Liver (tissue), 8 donors: ENCODE measurements at regions not wholly inside any gene's neighbourhood (a gene's known extent, or its start where the extent isn't known, plus 50 kb on each side); places are given as distances from the start of the nearest gene placed in this dataset.

Experiments used
- DNase-seq: peaks from one replicate; pipeline ENCODE4 v3.0.0-alpha.2; 2017; ENCODE audit warnings: low spot score
- H3K27ac ChIP-seq, 2 donors: one replicate each; pipeline ENCODE4 v1.7.0; 2013; ENCODE audit warnings: inconsistent platforms in 2 of 2, low read length in 2 of 2, control low read depth in 1 of 2, low read depth in 1 of 2, mild to moderate bottlenecking in 1 of 2
- H3K27me3 ChIP-seq, 4 donors: one replicate each; pipeline versions ENCODE4 v1.6.1 to v1.7.0; 2013; ENCODE audit warnings: low read length in 3 of 4, inconsistent platforms in 1 of 4, mild to moderate bottlenecking in 1 of 4, moderate library complexity in 1 of 4; ENCODE audit not compliant: control insufficient read depth in 4 of 4, insufficient read depth in 4 of 4
- H3K36me3 ChIP-seq, 4 donors: one replicate each; pipeline versions ENCODE4 v1.6.1 to v1.7.0; 2013; ENCODE audit warnings: low read length in 3 of 4, mild to moderate bottlenecking in 3 of 4, low read depth in 1 of 4, moderate library complexity in 1 of 4; ENCODE audit not compliant: control insufficient read depth in 4 of 4, insufficient read depth in 3 of 4
- H3K4me1 ChIP-seq, 4 donors: one replicate each; pipeline versions ENCODE4 v1.6.1 to v1.7.0; 2013; ENCODE audit warnings: low read length in 3 of 4, mild to moderate bottlenecking in 3 of 4, moderate library complexity in 1 of 4; ENCODE audit not compliant: control insufficient read depth in 4 of 4, insufficient read depth in 4 of 4
- H3K4me3 ChIP-seq, 3 donors: one replicate each; pipeline versions ENCODE4 v1.6.1 to v1.7.0; 2013; ENCODE audit warnings: low read length in 3 of 3, control low read depth in 1 of 3, low read depth in 1 of 3, mild to moderate bottlenecking in 1 of 3
- H3K9ac ChIP-seq, 2 donors: one replicate each; pipeline ENCODE4 v1.7.0; 2013; ENCODE audit warnings: low read length in 2 of 2, mild to moderate bottlenecking in 2 of 2, moderate library complexity in 2 of 2, control low read depth in 1 of 2, low read depth in 1 of 2
- H3K9me3 ChIP-seq, 4 donors: one replicate each; pipeline versions ENCODE4 v1.6.1 to v1.7.0; 2013; ENCODE audit warnings: low read length in 3 of 4; ENCODE audit not compliant: control insufficient read depth in 4 of 4
- EGR1 ChIP-seq, 2 donors: IDR thresholded peaks; 2 replicates each; pipeline ENCODE4 v1.6.1; 2016 to 2018; ENCODE audit warnings: antibody characterized with exemption in 2 of 2, low read depth in 2 of 2
- FOXA1 ChIP-seq: IDR thresholded peaks from 2 replicates; pipeline ENCODE4 v1.6.1; 2016; ENCODE audit warnings: antibody characterized with exemption
- FOXA2 ChIP-seq: IDR thresholded peaks from 2 replicates; pipeline ENCODE4 v1.6.1; 2016; ENCODE audit warnings: antibody characterized with exemption
- GABPA ChIP-seq, 2 donors: IDR thresholded peaks in 1 of 2; conservative IDR thresholded peaks in 1 of 2; 2 replicates each; pipeline ENCODE4 v1.6.1; 2016; ENCODE audit warnings: antibody characterized with exemption in 2 of 2, mild to moderate bottlenecking in 1 of 2, moderate library complexity in 1 of 2
- HNF4A ChIP-seq, 2 donors: conservative IDR thresholded peaks; 2 replicates each; pipeline ENCODE4 v1.6.1; 2016; ENCODE audit warnings: antibody characterized with exemption in 2 of 2, mild to moderate bottlenecking in 2 of 2
- HNF4G ChIP-seq: IDR thresholded peaks from 2 replicates; pipeline ENCODE4 v1.6.1; 2016; ENCODE audit warnings: antibody characterized with exemption
- JUND ChIP-seq, 2 donors: IDR thresholded peaks; 2 replicates each; pipeline ENCODE4 v1.6.1; 2016; ENCODE audit warnings: antibody characterized with exemption in 2 of 2
- NR2F2 ChIP-seq: IDR thresholded peaks from 2 replicates; pipeline ENCODE4 v1.6.1; 2016; ENCODE audit warnings: antibody characterized with exemption
- RAD21 ChIP-seq, 2 donors: IDR thresholded peaks; 2 replicates each; pipeline ENCODE4 v1.6.1; 2016; ENCODE audit warnings: antibody characterized with exemption in 2 of 2, mild to moderate bottlenecking in 2 of 2
- RXRA ChIP-seq, 2 donors: IDR thresholded peaks; 2 replicates each; pipeline ENCODE4 v1.6.1; 2017 to 2018; ENCODE audit warnings: antibody characterized with exemption in 2 of 2, mild to moderate bottlenecking in 1 of 2
- SP1 ChIP-seq: IDR thresholded peaks from 2 replicates; pipeline ENCODE4 v1.6.1; 2018; ENCODE audit warnings: antibody characterized with exemption, mild to moderate bottlenecking
- TAF1 ChIP-seq: conservative IDR thresholded peaks from 2 replicates; pipeline ENCODE4 v1.6.1; 2016; ENCODE audit warnings: antibody characterized with exemption, mild to moderate bottlenecking
- YY1 ChIP-seq: IDR thresholded peaks from 2 replicates; pipeline ENCODE4 v1.6.1; 2016; ENCODE audit warnings: antibody characterized with exemption, mild to moderate bottlenecking
- ZBTB33 ChIP-seq: IDR thresholded peaks from 2 replicates; pipeline ENCODE4 v1.6.1; 2016; ENCODE audit warnings: antibody characterized with exemption
- WGBS: extraction: QIAGEN DNeasy Blood & Tissue Kit; methylation state at CpG from one replicate; pipeline ENCODE4 v1.1.7; 2013; 5-methylcytosine and 5-hydroxymethylcytosine counted together
- TF ChIP-seq, protein P1 (sequence below): IDR thresholded peaks from 2 replicates; pipeline ENCODE4 v1.6.1; 2016; ENCODE audit warnings: antibody characterized with exemption
- TF ChIP-seq, protein P2 (sequence below): IDR thresholded peaks from 2 replicates; pipeline ENCODE4 v1.6.1; 2016; ENCODE audit warnings: antibody characterized with exemption, mild to moderate bottlenecking
- TF ChIP-seq, protein P3 (sequence below): fragments of 150-350 bp; IDR thresholded peaks from 2 replicates; pipeline ENCODE4 v1.5.1; 2017; ENCODE audit warnings: improper control_type of control experiment, low read depth, low read length; ENCODE audit not compliant: missing input control
- TF ChIP-seq, protein P4 (sequence below): IDR thresholded peaks from 2 replicates; pipeline ENCODE4 v1.6.1; 2016; ENCODE audit warnings: antibody characterized with exemption
- donor health status: healthy.
- donor health status: healthy.
- donor health status: healthy.
- donor health status: healthy.
- donor health status: healthy.

- Histone ChIP-seq H3K9me3 (no peaks in the 10 kb centered on the region), H3K27me3 (no peaks in the 10 kb centered on the region), H3K9ac (no peak overlapping the region), H3K27ac (no peak overlapping the region), H3K36me3 (no peaks in the 10 kb centered on the region), H3K4me1 (no peaks in the 10 kb centered on the region), H3K4me3 (no peak overlapping the region)
- TF ChIP-seq FOXA2 (no peak), GABPA (IDR thresholded peaks at IDR 0.05 in 1 of 2, conservative IDR thresholded peaks at IDR 0.05 in 1 of 2) (no peak), TAF1 (no peak), HNF4G (no peak), HNF4A (conservative IDR thresholded peaks at IDR 0.05) (no peak), RXRA (IDR thresholded peaks at IDR 0.05) (no peak), FOXA1 (no peak), ZBTB33 (no peak), RAD21 (IDR thresholded peaks at IDR 0.05) (no peak)
- TF ChIP-seq, protein P1, sequence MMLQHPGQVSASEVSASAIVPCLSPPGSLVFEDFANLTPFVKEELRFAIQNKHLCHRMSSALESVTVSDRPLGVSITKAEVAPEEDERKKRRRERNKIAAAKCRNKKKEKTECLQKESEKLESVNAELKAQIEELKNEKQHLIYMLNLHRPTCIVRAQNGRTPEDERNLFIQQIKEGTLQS, result no peak
- TF ChIP-seq, protein P2, sequence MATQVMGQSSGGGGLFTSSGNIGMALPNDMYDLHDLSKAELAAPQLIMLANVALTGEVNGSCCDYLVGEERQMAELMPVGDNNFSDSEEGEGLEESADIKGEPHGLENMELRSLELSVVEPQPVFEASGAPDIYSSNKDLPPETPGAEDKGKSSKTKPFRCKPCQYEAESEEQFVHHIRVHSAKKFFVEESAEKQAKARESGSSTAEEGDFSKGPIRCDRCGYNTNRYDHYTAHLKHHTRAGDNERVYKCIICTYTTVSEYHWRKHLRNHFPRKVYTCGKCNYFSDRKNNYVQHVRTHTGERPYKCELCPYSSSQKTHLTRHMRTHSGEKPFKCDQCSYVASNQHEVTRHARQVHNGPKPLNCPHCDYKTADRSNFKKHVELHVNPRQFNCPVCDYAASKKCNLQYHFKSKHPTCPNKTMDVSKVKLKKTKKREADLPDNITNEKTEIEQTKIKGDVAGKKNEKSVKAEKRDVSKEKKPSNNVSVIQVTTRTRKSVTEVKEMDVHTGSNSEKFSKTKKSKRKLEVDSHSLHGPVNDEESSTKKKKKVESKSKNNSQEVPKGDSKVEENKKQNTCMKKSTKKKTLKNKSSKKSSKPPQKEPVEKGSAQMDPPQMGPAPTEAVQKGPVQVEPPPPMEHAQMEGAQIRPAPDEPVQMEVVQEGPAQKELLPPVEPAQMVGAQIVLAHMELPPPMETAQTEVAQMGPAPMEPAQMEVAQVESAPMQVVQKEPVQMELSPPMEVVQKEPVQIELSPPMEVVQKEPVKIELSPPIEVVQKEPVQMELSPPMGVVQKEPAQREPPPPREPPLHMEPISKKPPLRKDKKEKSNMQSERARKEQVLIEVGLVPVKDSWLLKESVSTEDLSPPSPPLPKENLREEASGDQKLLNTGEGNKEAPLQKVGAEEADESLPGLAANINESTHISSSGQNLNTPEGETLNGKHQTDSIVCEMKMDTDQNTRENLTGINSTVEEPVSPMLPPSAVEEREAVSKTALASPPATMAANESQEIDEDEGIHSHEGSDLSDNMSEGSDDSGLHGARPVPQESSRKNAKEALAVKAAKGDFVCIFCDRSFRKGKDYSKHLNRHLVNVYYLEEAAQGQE, result no peak
- WGBS, result 63% methylated on average over 3 of the region's 3 CpGs
- DNase-seq, result no peak
Observed at GRCh38 chr14:65993103-65993502, 493.1 kb upstream of the CCDC196 start.

GRCh38 chr14:65993996-65994395, 492.2 kb upstream of the CCDC196 start:
- no peak overlapping the region for H3K27ac ChIP-seq
- no peak overlapping the region for H3K4me3 ChIP-seq
- no peak overlapping the region for H3K9ac ChIP-seq
- 64% methylated on average over 5 of the region's 5 CpGs for WGBS
- H3K4me1 ChIP-seq, result no peaks in the 10 kb centered on the region
- no peaks in the 10 kb centered on the region for H3K36me3 ChIP-seq
- TF ChIP-seq HNF4A (conservative IDR thresholded peaks at IDR 0.05) (no peak), ZBTB33 (no peak), NR2F2 (no peak), FOXA1 (no peak), RXRA (IDR thresholded peaks at IDR 0.05) (no peak), FOXA2 (no peak), JUND (IDR thresholded peaks at IDR 0.05) (no peak), RAD21 (IDR thresholded peaks at IDR 0.05) (no peak), YY1 (no peak), HNF4G (no peak), GABPA (IDR thresholded peaks at IDR 0.05 in 1 of 2, conservative IDR thresholded peaks at IDR 0.05 in 1 of 2) (no peak), SP1 (no peak), TAF1 (no peak), EGR1 (IDR thresholded peaks at IDR 0.05; ENCODE audit: low read depth in 2 of 2) (no peak)
- TF ChIP-seq, protein P2, result no peak
- TF ChIP-seq, protein P1, result no peak
- TF ChIP-seq, protein P3, sequence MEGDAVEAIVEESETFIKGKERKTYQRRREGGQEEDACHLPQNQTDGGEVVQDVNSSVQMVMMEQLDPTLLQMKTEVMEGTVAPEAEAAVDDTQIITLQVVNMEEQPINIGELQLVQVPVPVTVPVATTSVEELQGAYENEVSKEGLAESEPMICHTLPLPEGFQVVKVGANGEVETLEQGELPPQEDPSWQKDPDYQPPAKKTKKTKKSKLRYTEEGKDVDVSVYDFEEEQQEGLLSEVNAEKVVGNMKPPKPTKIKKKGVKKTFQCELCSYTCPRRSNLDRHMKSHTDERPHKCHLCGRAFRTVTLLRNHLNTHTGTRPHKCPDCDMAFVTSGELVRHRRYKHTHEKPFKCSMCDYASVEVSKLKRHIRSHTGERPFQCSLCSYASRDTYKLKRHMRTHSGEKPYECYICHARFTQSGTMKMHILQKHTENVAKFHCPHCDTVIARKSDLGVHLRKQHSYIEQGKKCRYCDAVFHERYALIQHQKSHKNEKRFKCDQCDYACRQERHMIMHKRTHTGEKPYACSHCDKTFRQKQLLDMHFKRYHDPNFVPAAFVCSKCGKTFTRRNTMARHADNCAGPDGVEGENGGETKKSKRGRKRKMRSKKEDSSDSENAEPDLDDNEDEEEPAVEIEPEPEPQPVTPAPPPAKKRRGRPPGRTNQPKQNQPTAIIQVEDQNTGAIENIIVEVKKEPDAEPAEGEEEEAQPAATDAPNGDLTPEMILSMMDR, result no peak
- TF ChIP-seq, protein P4, sequence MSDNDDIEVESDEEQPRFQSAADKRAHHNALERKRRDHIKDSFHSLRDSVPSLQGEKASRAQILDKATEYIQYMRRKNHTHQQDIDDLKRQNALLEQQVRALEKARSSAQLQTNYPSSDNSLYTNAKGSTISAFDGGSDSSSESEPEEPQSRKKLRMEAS, result no peak
- no peak for DNase-seq
- H3K27me3 ChIP-seq, result no peaks in the 10 kb centered on the region
- no peaks in the 10 kb centered on the region for H3K9me3 ChIP-seq
